HG02852 (cell line): ENCODE measurements at regions not wholly inside any gene's neighbourhood (a gene's known extent, or its start where the extent isn't known, plus 50 kb on each side); places are given as distances from the start of the nearest gene placed in this dataset.

Experiments
- ATAC-seq: cut with Tn5 transposase; IDR thresholded peaks from one replicate; pipeline ENCODE4 v1.9.1; 2021; ENCODE audit warnings: mild to moderate bottlenecking, moderate library complexity; ENCODE audit not compliant: unreplicated experiment

- no peak for ATAC-seq
Measured at GRCh38 chr3:16050641-16051467, 123.6 kb upstream of the GALNT15 start.

DNA sequence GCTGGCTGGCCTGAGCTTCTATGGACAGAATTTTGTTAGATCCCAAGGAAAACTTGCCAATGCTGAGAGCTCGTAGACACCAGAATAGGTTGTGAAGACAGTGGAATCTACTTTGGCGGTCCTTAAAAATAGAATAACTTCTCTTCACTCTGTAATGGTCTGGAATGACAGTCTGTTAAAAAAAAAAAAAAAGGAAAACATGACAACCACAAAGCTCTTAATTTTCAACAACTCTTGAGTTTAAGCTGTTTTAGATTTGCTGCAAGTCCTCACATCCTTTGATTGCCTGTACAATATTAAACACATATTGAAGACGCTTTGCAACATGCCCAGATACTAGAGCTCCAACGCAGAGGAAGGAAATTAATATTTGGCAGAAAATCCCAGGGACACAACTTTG is 122.8 kb upstream of the GALNT15 start:
- ATAC-seq: no peak

DNA sequence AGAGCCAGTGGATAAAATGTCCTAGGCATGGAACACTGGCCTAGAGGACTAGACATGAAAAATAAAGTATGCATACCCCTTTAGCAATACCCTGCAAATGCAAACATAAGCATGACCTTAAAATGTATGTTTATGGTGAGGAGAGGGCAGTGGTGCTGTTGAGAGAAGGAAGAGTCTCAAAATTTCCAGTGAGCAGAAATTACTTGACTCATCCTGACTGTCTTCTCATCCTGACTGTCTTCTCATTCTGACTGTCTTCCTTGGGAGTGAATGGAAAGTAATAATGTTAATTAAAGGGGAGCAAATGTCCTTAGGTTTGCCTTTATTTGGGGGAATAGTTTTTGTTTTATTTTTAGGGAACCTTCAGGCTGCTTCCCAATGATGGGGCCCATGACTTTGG is 121.5 kb upstream of the GALNT15 start:
- no peak for ATAC-seq

DNA sequence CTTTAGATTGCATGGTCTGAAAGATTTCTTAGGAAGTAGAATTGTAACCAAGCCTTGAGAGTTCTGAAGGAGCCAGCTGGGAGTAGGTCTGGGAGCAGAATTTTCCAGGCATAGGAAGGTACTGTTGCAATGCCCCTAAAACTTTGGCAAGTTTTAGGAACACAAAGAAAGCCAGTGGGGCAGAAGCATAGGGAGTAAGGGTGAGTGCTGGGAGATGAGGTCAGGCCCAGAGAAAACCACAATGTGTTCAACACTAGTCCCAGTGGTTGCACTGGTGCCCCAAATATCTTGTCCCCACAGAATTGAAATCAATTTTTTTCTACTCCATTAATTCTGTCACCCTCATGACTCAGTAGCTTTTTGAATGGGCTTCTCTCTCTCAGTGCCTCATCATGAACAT is 120.7 kb upstream of the GALNT15 start:
- ATAC-seq: no peak

DNA sequence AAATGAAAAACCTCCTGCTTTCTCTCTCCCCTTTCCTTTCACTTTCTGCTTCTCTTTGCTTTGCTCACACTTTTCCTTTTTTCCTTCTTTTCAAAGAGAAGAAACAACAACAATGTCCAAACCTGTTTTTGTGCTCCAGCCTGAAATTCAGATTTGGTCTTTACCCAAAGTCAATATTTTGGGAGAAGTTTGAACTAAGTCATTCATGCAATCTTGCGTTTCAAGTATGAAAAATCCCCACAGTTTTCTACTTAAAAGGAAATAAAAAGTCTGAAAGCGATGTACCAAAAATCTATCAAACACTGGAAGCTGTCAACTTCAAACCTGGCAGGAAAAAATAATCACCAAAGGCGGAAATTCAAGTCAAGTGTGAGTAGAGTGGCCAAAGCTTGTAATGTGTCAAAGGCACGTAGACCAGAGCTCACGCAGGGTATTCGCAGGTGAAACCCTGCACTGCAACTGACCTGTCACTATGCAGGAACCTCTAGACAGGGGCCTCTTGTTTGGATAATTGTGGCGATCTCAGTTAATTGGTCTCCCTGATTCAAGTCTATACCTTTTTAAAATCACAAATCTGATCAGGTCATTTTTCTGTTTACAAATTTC is 118.8 kb upstream of the GALNT15 start:
- ATAC-seq: no peak

DNA sequence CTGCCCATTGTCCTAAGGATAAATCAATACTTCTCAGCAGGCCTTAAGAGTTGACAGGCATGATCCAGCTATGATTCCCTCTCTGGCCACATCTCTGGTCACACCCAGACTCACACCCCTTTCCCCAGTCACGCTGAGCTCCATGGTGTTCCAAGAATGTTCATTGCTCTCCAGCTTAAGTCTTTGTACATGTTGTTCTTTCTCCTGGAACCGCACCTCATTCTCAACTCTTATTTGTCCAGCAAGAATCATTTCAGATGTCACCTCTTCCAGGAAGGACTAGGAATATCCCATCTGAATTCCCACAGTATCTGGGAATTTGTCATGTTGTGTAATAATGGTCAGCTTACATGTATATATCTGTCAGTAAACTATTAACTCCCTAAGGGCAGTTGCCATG is 118.3 kb upstream of the GALNT15 start:
- ATAC-seq: no peak

DNA sequence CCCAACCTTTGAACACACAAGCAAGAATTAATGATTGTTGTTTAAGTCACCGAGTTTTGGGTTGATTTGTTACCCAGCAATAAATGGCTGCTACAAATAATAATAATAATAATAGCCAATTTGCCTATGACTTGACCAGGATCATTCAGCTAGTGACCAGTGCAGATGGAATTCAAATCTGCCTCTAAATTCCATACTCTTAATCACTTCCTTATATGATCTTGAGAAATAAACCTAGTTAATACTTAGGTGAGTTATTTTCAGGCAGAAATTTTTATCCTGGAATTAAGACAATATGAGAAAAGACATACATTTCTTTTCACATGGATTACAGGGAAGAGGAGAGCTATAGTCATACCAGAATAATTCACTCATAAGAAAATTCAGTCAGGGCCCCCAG is 116.0 kb upstream of the GALNT15 start:
- ATAC-seq: no peak

GRCh38 chr3:16059081-16059537 is 115.4 kb upstream of the GALNT15 start:
- ATAC-seq: no peak

DNA sequence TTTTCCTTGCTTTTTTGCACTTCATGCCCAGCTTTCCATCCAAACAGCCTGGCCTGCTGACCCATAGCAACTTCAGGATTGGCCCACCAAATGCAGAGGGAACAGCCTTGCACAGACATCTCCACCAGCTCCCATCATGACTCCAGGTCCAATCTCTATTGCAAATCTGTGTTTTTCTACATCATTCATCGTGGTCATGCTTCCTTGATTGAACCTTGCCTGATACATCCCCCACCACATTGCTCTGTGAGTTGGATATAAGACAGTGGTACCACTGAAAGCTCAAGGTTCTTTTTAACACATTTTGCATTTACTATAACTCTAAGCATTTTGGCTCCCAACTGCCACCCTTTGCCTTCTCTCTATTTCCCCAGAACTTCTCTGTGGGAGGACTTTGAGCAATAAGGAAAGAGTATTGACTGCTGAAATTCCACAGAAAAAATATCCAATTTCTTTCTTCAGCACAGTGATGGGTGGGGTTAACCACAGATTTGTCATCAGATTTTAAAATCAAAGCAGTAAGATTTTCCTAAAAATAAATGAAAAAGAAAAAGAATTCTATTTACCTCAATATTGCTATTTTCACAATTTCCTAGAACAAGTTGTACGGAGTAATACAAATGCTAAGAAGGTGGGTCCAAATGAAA is 114.6 kb upstream of the GALNT15 start:
- no peak for ATAC-seq

DNA sequence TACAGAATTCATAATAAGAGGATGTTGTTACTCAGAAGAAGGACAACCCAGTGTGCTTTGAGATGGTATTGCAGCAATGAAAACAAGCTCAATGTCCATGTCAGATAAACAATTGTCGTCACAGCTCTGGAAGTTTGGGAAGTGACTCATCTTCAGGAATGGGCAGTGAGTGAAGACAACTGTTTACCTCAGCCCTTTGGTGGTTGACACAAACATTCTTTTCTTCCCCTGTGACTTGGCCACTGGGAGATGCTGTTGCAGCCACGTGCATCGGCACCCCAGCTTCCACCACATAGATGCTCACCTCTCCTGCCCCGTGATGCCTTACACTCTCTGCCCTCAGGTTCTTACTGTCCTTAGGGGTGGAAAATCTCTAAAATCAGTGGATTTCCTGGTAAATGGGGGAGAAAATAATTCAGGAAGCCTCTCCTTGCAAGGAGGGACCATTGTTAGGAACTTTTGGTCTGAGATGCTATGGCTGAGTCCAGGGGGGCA is 114.1 kb upstream of the GALNT15 start:
- no peak for ATAC-seq

GRCh38 chr3:16060945-16061344 is 113.5 kb upstream of the GALNT15 start:
- ATAC-seq: no peak

- no peak for ATAC-seq
Measured at GRCh38 chr3:16061491-16061890, 113.0 kb upstream of the GALNT15 start.

GRCh38 chr3:16063603-16064002 is 110.9 kb upstream of the GALNT15 start:
- ATAC-seq: no peak

GRCh38 chr3:16064642-16065414 is 109.7 kb upstream of the GALNT15 start:
- no peak for ATAC-seq

DNA sequence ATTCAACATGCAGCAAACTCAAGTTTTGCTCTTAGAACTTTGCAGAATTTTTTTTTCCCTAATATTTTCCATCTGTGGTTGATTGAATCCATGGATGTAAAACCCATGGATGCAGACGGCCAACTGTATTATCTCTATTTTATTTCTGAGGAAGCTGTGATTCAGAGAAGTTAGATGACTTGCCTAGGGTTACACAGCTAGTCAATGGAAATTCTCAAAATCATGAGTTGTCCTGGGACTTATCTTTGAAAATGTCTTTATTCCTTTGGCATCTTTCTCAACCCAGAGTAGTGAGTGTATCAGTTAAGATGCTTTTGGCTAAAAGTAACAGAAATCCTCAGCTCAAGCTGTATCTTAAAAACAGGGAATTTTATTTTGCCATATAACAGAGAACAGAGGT is 107.9 kb upstream of the GALNT15 start:
- no peak for ATAC-seq

- ATAC-seq: no peak
Measured at GRCh38 chr3:16066975-16067374, 107.5 kb upstream of the GALNT15 start.

DNA sequence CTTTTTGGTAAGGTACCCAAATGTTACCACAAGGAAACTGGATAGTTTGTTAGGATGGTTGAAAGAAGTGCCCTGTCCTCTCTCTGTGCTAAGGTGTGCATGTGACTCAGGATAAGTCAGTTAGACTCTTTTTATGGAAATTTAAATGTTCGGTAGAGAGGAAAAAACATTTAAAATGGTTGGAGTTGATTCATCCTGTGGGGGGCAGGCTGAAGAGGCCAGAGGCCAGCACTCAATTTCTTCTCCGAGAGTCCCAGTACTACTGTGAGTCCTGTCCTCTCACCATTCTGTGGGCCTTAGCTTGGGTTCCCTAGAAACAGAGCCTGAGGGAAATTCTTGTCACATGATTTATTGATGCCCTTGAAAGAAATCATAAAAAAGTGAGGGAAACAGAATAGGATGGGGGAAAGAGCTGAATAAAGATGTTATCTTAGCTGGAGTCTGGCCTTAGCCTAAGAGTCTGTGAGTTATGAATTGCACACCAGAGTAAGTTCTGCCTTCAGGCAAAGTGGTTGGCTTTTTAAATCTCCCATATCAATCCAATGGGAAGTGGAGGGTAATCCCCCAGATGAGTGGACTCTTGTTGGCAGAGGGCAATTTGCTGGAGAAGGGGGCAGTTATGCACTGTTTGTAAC is 106.5 kb upstream of the GALNT15 start:
- ATAC-seq: no peak

- ATAC-seq: no peak
Measured at GRCh38 chr3:16069149-16069922, 105.1 kb upstream of the GALNT15 start.

DNA sequence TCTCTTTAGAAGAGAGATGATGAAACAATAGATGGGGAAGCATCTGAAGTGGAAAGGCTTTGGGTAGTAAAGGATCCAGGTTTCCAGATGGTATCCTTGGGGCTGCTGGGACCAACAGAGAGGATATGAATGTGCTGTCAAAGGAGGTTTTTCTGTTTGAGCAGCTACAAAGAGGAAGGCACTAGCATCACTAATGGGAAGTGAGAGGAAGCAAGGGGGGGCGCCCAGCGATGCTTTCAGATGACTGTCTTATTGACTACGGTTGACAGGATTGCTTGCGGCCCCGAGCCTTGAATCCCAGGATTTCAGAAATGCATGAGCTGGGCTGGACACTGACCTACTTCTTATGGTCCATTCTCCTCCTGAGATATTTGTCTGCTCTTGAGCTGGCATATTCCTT is 103.8 kb upstream of the GALNT15 start:
- no peak for ATAC-seq

DNA sequence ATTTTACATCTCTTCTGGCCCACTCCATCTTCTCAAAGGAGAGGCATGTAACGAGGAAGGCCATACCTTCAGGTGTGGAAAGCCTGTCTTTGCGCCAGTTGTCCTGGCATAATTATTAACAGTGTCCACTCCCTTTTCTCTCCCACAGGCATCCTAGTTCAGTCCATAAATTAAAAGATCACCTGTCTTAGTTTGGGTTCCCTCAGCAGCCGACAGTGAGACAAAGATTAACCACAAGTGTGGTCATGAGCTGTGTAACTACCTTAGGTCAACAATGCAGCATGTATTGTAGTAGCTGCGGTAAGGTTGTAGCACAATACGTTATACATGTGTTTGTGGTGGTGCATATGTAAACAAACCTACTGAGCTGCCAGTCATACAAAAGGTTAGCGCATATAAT is 103.3 kb upstream of the GALNT15 start:
- no peak for ATAC-seq
